GM12878 (cell line): ENCODE measurements at regions not wholly inside any gene's neighbourhood (a gene's known extent, or its start where the extent isn't known, plus 50 kb on each side); places are given as distances from the start of the nearest gene placed in this dataset.

ENCODE experiments used
- ATAC-seq: fragments of 200-7000 bp; cut with Tn5 transposase; 3 replicates; pipeline ENCODE4 v1.9.1; 2020; ENCODE audit warnings: mild to moderate bottlenecking, moderate library complexity
- BruUV-seq: library from RNA; stranded (reverse); fragments of 400-500 nt; replicated peaks from 2 replicates; lab custom pipeline; 2021; lab: Mats Ljungman, UMichigan
- CTCF ChIA-PET: fragments of 300-600 bp; sonication (Branson Sonifier 250); formaldehyde crosslinking; extraction: SDS; loops from one replicate; lab custom pipeline; 2021; ENCODE audit warnings: inconsistent platforms; lab: Yijun Ruan, JAX
- POLR2A ChIA-PET: fragments of 350-600 bp; formaldehyde crosslinking; extraction: SDS; loops from one replicate; lab custom pipeline; 2021; ENCODE audit warnings: inconsistent platforms; lab: Charles Lee
- RAD21 ChIA-PET: fragments of 300-600 bp; sonication (Branson Sonifier 250); formaldehyde crosslinking; loops from one replicate; lab custom pipeline; 2023; ENCODE audit warnings: antibody characterized with exemption; ENCODE audit not compliant: unreplicated experiment; lab: Charles Lee
- SMC1A ChIA-PET: fragments of 300-600 bp; sonication (Branson Sonifier 250); formaldehyde crosslinking; loops from one replicate; lab custom pipeline; 2023; ENCODE audit not compliant: unreplicated experiment, uncharacterized antibody; lab: Charles Lee
- DNase-seq: peaks from one replicate; pipeline ENCODE4 v3.0.0-alpha.2; 2011; ENCODE audit warnings: low read depth, low spot score
- FAIRE-seq: peaks from 3 replicates; lab custom pipeline; 2011; peaks lifted over from hg19 to GRCh38; lab: Jason Lieb, UNC
- H2AFZ ChIP-seq: 2 replicates; pipeline ENCODE4 v1.6.0; 2011; ENCODE audit warnings: low read depth, low read length, control low read depth; ENCODE audit not compliant: control insufficient read depth
- H3K27ac ChIP-seq: 2 replicates; pipeline ENCODE4 v1.5.1; 2011; ENCODE audit warnings: control low read depth; ENCODE audit not compliant: control insufficient read depth, insufficient read depth
- H3K27me3 ChIP-seq, 2 experiments: replicated peaks in 1 of 2; 2 replicates each; pipeline versions ENCODE4 v1.6.0 to v1.6.1; 2011; ENCODE audit warnings: low read length in 1 of 2; ENCODE audit not compliant: control insufficient read depth in 2 of 2, insufficient read depth in 2 of 2
- H3K36me3 ChIP-seq, 2 experiments: 2 replicates each; pipeline ENCODE4 v1.5.1; 2011; ENCODE audit warnings: low read length in 1 of 2; ENCODE audit not compliant: control insufficient read depth in 2 of 2, insufficient read depth in 2 of 2
- H3K4me1 ChIP-seq: 2 replicates; pipeline ENCODE4 v1.6.1; 2011; ENCODE audit warnings: mild to moderate bottlenecking, low read length, moderate library complexity, mixed read lengths; ENCODE audit not compliant: control insufficient read depth, insufficient read depth
- H3K4me2 ChIP-seq: 2 replicates; pipeline ENCODE4 v1.6.0; 2011; ENCODE audit warnings: control low read depth; ENCODE audit not compliant: control insufficient read depth, insufficient read depth
- H3K4me3 ChIP-seq: fragments of 200-600 bp; sonication (generic); 2 replicates; pipeline ENCODE4 v1.5.1; 2016
- H3K79me2 ChIP-seq: 2 replicates; pipeline ENCODE4 v1.6.0; 2011; ENCODE audit warnings: low read length; ENCODE audit not compliant: control insufficient read depth, insufficient read depth
- H3K9ac ChIP-seq: 2 replicates; pipeline ENCODE4 v1.8.0; 2011; ENCODE audit warnings: low read length, control low read depth, mixed read lengths; ENCODE audit not compliant: control insufficient read depth, insufficient read depth
- H3K9me3 ChIP-seq: replicated peaks from 3 replicates; pipeline ENCODE4 v1.5.1; 2011; ENCODE audit warnings: mild to moderate bottlenecking, low read length; ENCODE audit not compliant: control insufficient read depth, insufficient read depth
- H4K20me1 ChIP-seq: 2 replicates; pipeline ENCODE4 v1.6.0; 2011; ENCODE audit not compliant: control insufficient read depth, insufficient read depth
- BCL11A ChIP-seq: IDR thresholded peaks from 2 replicates; pipeline ENCODE4 v1.6.1; 2011; ENCODE audit warnings: low read depth, low read length
- CREM ChIP-seq: IDR thresholded peaks from 2 replicates; pipeline ENCODE4 v1.6.1; 2014; ENCODE audit warnings: antibody characterized with exemption, low read depth
- EGR1 ChIP-seq, 2 experiments: IDR thresholded peaks; 1 replicate in 1 of 2; 2 replicates in 1 of 2; pipeline ENCODE4 v1.6.1; 2011 to 2012; ENCODE audit warnings: low read depth in 2 of 2, low read length in 2 of 2, borderline replicate concordance in 1 of 2, mild to moderate bottlenecking in 1 of 2, moderate library complexity in 1 of 2
- ESRRA ChIP-seq: IDR thresholded peaks from 2 replicates; pipeline ENCODE4 v1.6.1; 2012; ENCODE audit warnings: mild to moderate bottlenecking, low read length, improper control_type of control experiment
- HCFC1 ChIP-seq: fragments of 150-350 bp; IDR thresholded peaks from 2 replicates; pipeline ENCODE4 v1.6.1; 2014; ENCODE audit warnings: low read length
- KLF5 ChIP-seq: fragments of 450-650 bp; IDR thresholded peaks from 2 replicates; pipeline ENCODE4 v1.6.1; 2014; ENCODE audit warnings: mild to moderate bottlenecking; ENCODE audit not compliant: partially characterized antibody
- NR2C2 ChIP-seq: IDR thresholded peaks from 2 replicates; pipeline ENCODE4 v1.6.1; 2011; ENCODE audit warnings: borderline replicate concordance, low read depth; ENCODE audit not compliant: control insufficient read depth, insufficient read length
- PAX5 ChIP-seq: IDR thresholded peaks from 2 replicates; pipeline ENCODE4 v1.6.1; 2011; ENCODE audit warnings: low read depth, low read length, borderline replicate concordance
- PML ChIP-seq: IDR thresholded peaks from 2 replicates; pipeline ENCODE4 v1.6.1; 2012; ENCODE audit warnings: low read length, inconsistent platforms
- RAD21 ChIP-seq: IDR thresholded peaks from 2 replicates; pipeline ENCODE4 v1.6.1; 2011; ENCODE audit warnings: mild to moderate bottlenecking, low read depth, low read length, moderate library complexity; ENCODE audit not compliant: insufficient read depth
- SUPT20H ChIP-seq: IDR thresholded peaks from 2 replicates; pipeline ENCODE4 v1.6.1; 2011; ENCODE audit warnings: low read depth, mild to moderate bottlenecking, low read length, moderate library complexity, borderline replicate concordance; ENCODE audit not compliant: control insufficient read depth
- TARDBP ChIP-seq: IDR thresholded peaks from 2 replicates; pipeline ENCODE4 v1.6.1; 2016; ENCODE audit warnings: borderline replicate concordance
- WGBS: methylation state at CpG from one replicate; pipeline ENCODE4 v1.1.6; 2016; ENCODE audit warnings: low lambda C conversion rate; ENCODE audit not compliant: insufficient replicate concordance, insufficient coverage; ENCODE audit errors: missing lambda C conversion rate; 5-methylcytosine and 5-hydroxymethylcytosine counted together
- in situ Hi-C: fragments of 300-500 bp; cut with MboI; formaldehyde crosslinking; loops from 9 replicates; pipeline ENCODE4 v1.14.3; 2018; ENCODE audit warnings: mixed read lengths
- intact Hi-C: fragments of 100-400 bp; cut with micrococcal nuclease; formaldehyde crosslinking; loops from one replicate; pipeline ENCODE4 v1.14.2; 2022; ENCODE audit not compliant: unreplicated experiment
- TF ChIP-seq, protein P1 (sequence below), 3 experiments: IDR thresholded peaks in 2 of 3; conservative IDR thresholded peaks in 1 of 3; 2 replicates each; pipeline ENCODE4 v1.5.1; 2011; ENCODE audit warnings: low read depth in 3 of 3, low read length in 3 of 3, mild to moderate bottlenecking in 3 of 3, control low read depth in 2 of 3, moderate library complexity in 2 of 3, inconsistent platforms in 1 of 3, mixed read lengths in 1 of 3; ENCODE audit not compliant: control insufficient read depth in 2 of 3, insufficient read depth in 1 of 3; ENCODE audit errors: extremely low read depth in 1 of 3
- TF ChIP-seq, protein P2 (sequence below): fragments of 150-350 bp; IDR thresholded peaks from 2 replicates; pipeline ENCODE4 v1.6.1; 2016; ENCODE audit warnings: low read depth, low read length

DNA sequence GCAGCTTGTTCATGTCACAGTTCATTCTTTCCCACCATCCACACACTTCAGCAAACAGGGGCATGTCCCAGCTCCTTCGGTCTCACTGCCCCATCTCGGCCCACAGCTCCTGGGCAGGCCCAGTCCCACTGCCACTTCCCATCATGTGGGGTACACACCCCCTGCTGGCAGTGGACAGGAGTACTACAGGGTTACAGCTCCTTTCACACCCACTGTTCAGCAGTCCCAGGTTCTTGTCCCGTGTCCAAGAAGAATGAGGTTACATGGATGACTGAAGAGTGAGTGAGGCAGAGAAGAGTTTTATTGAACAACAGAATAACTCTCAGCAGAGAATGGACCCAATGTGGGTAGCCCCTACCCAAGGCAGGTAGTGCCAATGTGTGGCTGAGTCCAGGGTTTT lies 77.8 kb upstream of the SMLR1 start:
- POLR2A ChIA-PET: no interaction called here

More for the DNA sequence above, 77.8 kb upstream of the SMLR1 start:
- in situ Hi-C loops: no loop called here
- ATAC-seq: no peak
- Histone ChIP-seq H3K9me3 (peaks cover 5% of the 10 kb centered on the region; the same call in 2 of the 3 replicates), H3K79me2 (no peaks in the 10 kb centered on the region), H3K9ac (no peak overlapping the region), H3K27ac (no peak overlapping the region), H3K4me3 (no peak overlapping the region), H3K4me2 (no peak overlapping the region), H3K27me3 (no peaks in the 10 kb centered on the region), H4K20me1 (no peaks in the 10 kb centered on the region)
- CTCF ChIA-PET: no interaction called here
- 62% methylated on average over 3 of the region's 3 CpGs for WGBS
- BruUV-seq: no TSS peak
- TF ChIP-seq NR2C2 (no peak), RAD21 (0 out of 2 replicates have a peak, but pooled peaks have one; percentile 6), PAX5 (no peak), SUPT20H (no peak), BCL11A (no peak), TARDBP (no peak), EGR1 (IDR thresholded peaks at IDR 0.05; ENCODE audit: borderline replicate concordance in 1 of 2, low read depth in 2 of 2, low read length in 2 of 2) (no peak), CREM (no peak), PML (no peak), HCFC1 (no peak), ESRRA (no peak), KLF5 (no peak)
- TF ChIP-seq, protein P1, sequence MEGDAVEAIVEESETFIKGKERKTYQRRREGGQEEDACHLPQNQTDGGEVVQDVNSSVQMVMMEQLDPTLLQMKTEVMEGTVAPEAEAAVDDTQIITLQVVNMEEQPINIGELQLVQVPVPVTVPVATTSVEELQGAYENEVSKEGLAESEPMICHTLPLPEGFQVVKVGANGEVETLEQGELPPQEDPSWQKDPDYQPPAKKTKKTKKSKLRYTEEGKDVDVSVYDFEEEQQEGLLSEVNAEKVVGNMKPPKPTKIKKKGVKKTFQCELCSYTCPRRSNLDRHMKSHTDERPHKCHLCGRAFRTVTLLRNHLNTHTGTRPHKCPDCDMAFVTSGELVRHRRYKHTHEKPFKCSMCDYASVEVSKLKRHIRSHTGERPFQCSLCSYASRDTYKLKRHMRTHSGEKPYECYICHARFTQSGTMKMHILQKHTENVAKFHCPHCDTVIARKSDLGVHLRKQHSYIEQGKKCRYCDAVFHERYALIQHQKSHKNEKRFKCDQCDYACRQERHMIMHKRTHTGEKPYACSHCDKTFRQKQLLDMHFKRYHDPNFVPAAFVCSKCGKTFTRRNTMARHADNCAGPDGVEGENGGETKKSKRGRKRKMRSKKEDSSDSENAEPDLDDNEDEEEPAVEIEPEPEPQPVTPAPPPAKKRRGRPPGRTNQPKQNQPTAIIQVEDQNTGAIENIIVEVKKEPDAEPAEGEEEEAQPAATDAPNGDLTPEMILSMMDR (IDR thresholded peaks at IDR 0.05 in 2 of 3, conservative IDR thresholded peaks at IDR 0.05 in 1 of 3; ENCODE audit: control insufficient read depth in 2 of 3, extremely low read depth in 1 of 3, insufficient read depth in 1 of 3, low read depth in 3 of 3, low read length in 3 of 3): peak in 1 of 3 experiments; percentile 15; a peak in 1 of 6 replicates
- TF ChIP-seq, protein P2, sequence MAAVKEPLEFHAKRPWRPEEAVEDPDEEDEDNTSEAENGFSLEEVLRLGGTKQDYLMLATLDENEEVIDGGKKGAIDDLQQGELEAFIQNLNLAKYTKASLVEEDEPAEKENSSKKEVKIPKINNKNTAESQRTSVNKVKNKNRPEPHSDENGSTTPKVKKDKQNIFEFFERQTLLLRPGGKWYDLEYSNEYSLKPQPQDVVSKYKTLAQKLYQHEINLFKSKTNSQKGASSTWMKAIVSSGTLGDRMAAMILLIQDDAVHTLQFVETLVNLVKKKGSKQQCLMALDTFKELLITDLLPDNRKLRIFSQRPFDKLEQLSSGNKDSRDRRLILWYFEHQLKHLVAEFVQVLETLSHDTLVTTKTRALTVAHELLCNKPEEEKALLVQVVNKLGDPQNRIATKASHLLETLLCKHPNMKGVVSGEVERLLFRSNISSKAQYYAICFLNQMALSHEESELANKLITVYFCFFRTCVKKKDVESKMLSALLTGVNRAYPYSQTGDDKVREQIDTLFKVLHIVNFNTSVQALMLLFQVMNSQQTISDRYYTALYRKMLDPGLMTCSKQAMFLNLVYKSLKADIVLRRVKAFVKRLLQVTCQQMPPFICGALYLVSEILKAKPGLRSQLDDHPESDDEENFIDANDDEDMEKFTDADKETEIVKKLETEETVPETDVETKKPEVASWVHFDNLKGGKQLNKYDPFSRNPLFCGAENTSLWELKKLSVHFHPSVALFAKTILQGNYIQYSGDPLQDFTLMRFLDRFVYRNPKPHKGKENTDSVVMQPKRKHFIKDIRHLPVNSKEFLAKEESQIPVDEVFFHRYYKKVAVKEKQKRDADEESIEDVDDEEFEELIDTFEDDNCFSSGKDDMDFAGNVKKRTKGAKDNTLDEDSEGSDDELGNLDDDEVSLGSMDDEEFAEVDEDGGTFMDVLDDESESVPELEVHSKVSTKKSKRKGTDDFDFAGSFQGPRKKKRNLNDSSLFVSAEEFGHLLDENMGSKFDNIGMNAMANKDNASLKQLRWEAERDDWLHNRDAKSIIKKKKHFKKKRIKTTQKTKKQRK: no peak
- TF ChIP-seq, all 136 proteins: peak for 2
- RAD21 ChIA-PET: no interaction called here
- no peaks in the 10 kb centered on the region for H3K4me1 ChIP-seq
- no peaks in the 10 kb centered on the region for H3K36me3 ChIP-seq
- intact Hi-C loops: no loop called here
- DNase-seq (no peak), FAIRE-seq (no peak)
- H2AFZ ChIP-seq: no peak overlapping the region
- SMC1A ChIA-PET: interaction anchor here (0.9 kb wide), 1 partner anchor 431 kb away, joined by 3 read pairs; no protein-coding TSS in a partner anchor
